ENCODE measurements at regions not wholly inside any gene's neighbourhood (a gene's known extent, or its start where the extent isn't known, plus 50 kb on each side); places are given as distances from the start of the nearest gene placed in this dataset.
"Not testable (repeated sequence)": the region's sequence is repeated elsewhere in the genome, so short reads cannot be mapped to it uniquely, and the experiment has no call there.

GRCh38 chr6:144955392-144955791 lies 670.3 kb downstream of the UTRN start:
- Histone ChIP-seq H3K4me3 (ENCODE audit: low read depth, low read length) (no peak overlapping the region), H3K27me3 (replicated peaks) (no peaks in the 10 kb centered on the region), H3K27ac (no peak overlapping the region), H3K36me3 (replicated peaks) (no peaks in the 10 kb centered on the region)
- in situ Hi-C loops (cut with HindIII; ENCODE audit: low pct_ligation_motif_present, low sequenced_read_pairs) = no loop called here
- no peak for DNase-seq
- TF ChIP-seq CTCF (IDR thresholded peaks at IDR 0.05; ENCODE audit: low read depth, low read length, missing control alignments) = no peak

DNA sequence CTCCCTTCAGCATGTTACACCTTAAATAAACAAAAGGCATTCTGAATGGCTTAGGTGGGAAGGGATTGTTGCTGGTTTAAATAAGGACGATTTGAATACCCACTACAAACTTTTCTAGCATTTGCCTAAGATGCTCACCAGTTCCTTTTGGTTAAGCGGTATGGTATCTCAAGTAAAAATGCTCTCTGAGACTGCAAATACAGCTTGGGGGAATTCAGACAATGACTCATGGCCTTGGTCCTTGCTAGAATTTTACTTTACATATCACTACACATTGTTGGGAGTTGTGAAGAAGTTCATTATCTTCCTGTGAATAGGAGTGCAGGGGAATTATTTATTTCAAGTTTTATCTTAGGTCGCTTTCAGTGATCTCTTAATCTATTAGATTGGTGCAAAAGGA lies 670.7 kb downstream of the UTRN start:
- Histone ChIP-seq H3K27me3 (replicated peaks) (no peaks in the 10 kb centered on the region), H3K4me3 (ENCODE audit: low read depth, low read length) (no peak overlapping the region), H3K36me3 (replicated peaks) (no peaks in the 10 kb centered on the region), H3K27ac (peak overlapping the region; percentile 18)
- TF ChIP-seq CTCF (IDR thresholded peaks at IDR 0.05; ENCODE audit: low read depth, low read length, missing control alignments) = no peak
- DNase-seq = peak; percentile 65
- in situ Hi-C loops (cut with HindIII; ENCODE audit: low pct_ligation_motif_present, low sequenced_read_pairs) = no loop called here

DNA sequence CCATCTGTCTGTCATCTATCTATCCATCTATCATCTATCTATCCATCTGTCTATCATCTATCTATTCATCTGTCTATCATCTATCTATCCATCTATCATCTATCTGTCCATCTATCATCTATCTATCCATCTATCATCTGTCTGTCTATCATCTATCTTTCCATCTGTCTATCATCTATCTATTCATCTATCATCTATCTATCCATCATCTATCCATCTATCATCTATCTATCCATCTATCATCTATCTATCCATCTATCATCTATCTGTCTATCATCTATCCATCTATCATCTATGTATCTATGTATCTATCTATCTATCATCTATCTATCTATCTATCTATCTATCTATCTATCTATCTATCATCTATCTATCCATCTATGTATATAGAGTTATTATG lies 671.6 kb downstream of the UTRN start:
- H3K27ac ChIP-seq; H3K4me3 ChIP-seq (ENCODE audit: low read depth, low read length); in situ Hi-C loops (cut with HindIII; ENCODE audit: low pct_ligation_motif_present, low sequenced_read_pairs); H3K27me3 ChIP-seq (replicated peaks); DNase-seq; H3K36me3 ChIP-seq (replicated peaks): not testable (repeated sequence)

GRCh38 chr6:144957236-144957937 lies 672.3 kb downstream of the UTRN start:
- DNase-seq = peak; percentile 22
- no peak overlapping the region for H3K27ac ChIP-seq
- no peak for TF ChIP-seq CTCF (IDR thresholded peaks at IDR 0.05; ENCODE audit: low read depth, low read length, missing control alignments)
- no peaks in the 10 kb centered on the region for H3K27me3 ChIP-seq (replicated peaks)
- no peak overlapping the region for H3K4me3 ChIP-seq (ENCODE audit: low read depth, low read length)
- H3K36me3 ChIP-seq (replicated peaks) = no peaks in the 10 kb centered on the region
- in situ Hi-C loops (cut with HindIII; ENCODE audit: low pct_ligation_motif_present, low sequenced_read_pairs) = no loop called here

DNA sequence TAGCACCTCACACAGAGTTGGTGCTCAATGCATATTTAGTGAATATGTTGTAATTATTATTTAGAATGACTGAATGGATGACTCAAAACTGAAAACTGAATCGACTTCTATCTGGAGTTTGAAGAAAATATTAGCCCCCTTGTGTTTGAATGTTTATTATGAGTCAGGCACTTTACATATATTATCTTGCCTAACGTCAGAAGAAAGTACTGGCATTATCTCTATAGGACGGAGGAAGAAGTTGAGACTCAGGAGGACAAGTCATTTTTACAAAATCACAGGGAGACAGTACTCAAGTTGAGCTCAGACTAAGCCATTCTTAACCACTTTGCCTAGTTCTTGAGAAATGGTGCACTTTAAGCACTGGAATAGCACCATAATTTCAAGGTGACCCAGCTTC lies 684.0 kb downstream of the UTRN start:
- Histone ChIP-seq H3K4me3 (ENCODE audit: low read depth, low read length) (no peak overlapping the region), H3K27me3 (replicated peaks) (no peaks in the 10 kb centered on the region), H3K36me3 (replicated peaks) (no peaks in the 10 kb centered on the region), H3K27ac (no peak overlapping the region)
- in situ Hi-C loops (cut with HindIII; ENCODE audit: low pct_ligation_motif_present, low sequenced_read_pairs) = no loop called here
- no peak for DNase-seq
- no peak for TF ChIP-seq CTCF (IDR thresholded peaks at IDR 0.05; ENCODE audit: low read depth, low read length, missing control alignments)

GRCh38 chr6:144969602-144970272 lies 684.6 kb downstream of the UTRN start:
- Histone ChIP-seq H3K4me3 (ENCODE audit: low read depth, low read length) (no peak overlapping the region), H3K27me3 (replicated peaks) (no peaks in the 10 kb centered on the region), H3K27ac (no peak overlapping the region), H3K36me3 (replicated peaks) (no peaks in the 10 kb centered on the region)
- in situ Hi-C loops (cut with HindIII; ENCODE audit: low pct_ligation_motif_present, low sequenced_read_pairs) = no loop called here
- TF ChIP-seq CTCF (IDR thresholded peaks at IDR 0.05; ENCODE audit: low read depth, low read length, missing control alignments) = no peak
- no peak for DNase-seq

GRCh38 chr6:144977250-144977864 lies 692.2 kb downstream of the UTRN start:
- H3K36me3 ChIP-seq (replicated peaks); H3K27ac ChIP-seq; H3K4me3 ChIP-seq (ENCODE audit: low read depth, low read length); in situ Hi-C loops (cut with HindIII; ENCODE audit: low pct_ligation_motif_present, low sequenced_read_pairs); H3K27me3 ChIP-seq (replicated peaks): not testable (repeated sequence)
- DNase-seq = peak; percentile 55

Measured in brain microvascular endothelial cell (primary cell).